ENCODE measurements at regions not wholly inside any gene's neighbourhood (a gene's known extent, or its start where the extent isn't known, plus 50 kb on each side); places are given as distances from the start of the nearest gene placed in this dataset.

GRCh38 chr3:54020436-54020835, 101.9 kb upstream of the CACNA2D3 start:
- TF ChIP-seq TCF7L2 (IDR thresholded peaks at IDR 0.05; ENCODE audit: low read depth, low read length) (no peak), CTCF (IDR thresholded peaks at IDR 0.05) (no peak), SIN3A (IDR thresholded peaks at IDR 0.05; ENCODE audit: borderline replicate concordance, insufficient read depth, low read depth, low read length) (no peak), POLR2AphosphoS5 (IDR thresholded peaks at IDR 0.05; ENCODE audit: low read depth, low read length) (no peak), REST (IDR thresholded peaks at IDR 0.05; ENCODE audit: insufficient read depth in 1 of 2, low read depth in 2 of 2, low read length in 1 of 2) (no peak)
- no peaks in the 10 kb centered on the region for H3K4me1 ChIP-seq (ENCODE audit: control insufficient read depth, insufficient read depth, low read length)
- intact Hi-C loops (cut with micrococcal nuclease; ENCODE audit: unreplicated experiment) (no loop called here), in situ Hi-C loops (cut with HindIII; ENCODE audit: low pct_unique_long_range_greater_than_20kb, low sequenced_read_pairs) (no loop called here)
- CTCF ChIA-PET = no interaction called here
- no TSS peak for BruUV-seq (replicated peaks)
- POLR2A ChIA-PET = no interaction called here
- no peaks in the 10 kb centered on the region for H3K36me3 ChIP-seq (ENCODE audit: control insufficient read depth, insufficient read depth, low read length)
- no peak for DNase-seq (ENCODE audit: low read depth, low spot score)
- ATAC-seq = no peak
- H3K9me3 ChIP-seq (ENCODE audit: control insufficient read depth, insufficient read depth, low read depth, low read length) = no peaks in the 10 kb centered on the region
- no peak overlapping the region for H3K27ac ChIP-seq (ENCODE audit: low read length)
- H3K4me3 ChIP-seq (ENCODE audit: low read depth in 2 of 2, low read length in 2 of 2) = no peak overlapping the region
- no peaks in the 10 kb centered on the region; the same call in 1 of the 2 replicates for H3K27me3 ChIP-seq (ENCODE audit: control insufficient read depth, insufficient read depth, low read length)

- CTCF ChIA-PET = no interaction called here
- ATAC-seq = no peak
These were observed 108.3 kb upstream of the CACNA2D3 start for GRCh38 chr3:54014067-54014466.

More at GRCh38 chr3:54014067-54014466, 108.3 kb upstream of the CACNA2D3 start:
- no peak for DNase-seq (ENCODE audit: low read depth, low spot score)
- POLR2A ChIA-PET = no interaction called here
- Histone ChIP-seq H3K27me3 (ENCODE audit: control insufficient read depth, insufficient read depth, low read length) (no peaks in the 10 kb centered on the region; the same call in 1 of the 2 replicates), H3K27ac (ENCODE audit: low read length) (no peak overlapping the region), H3K4me1 (ENCODE audit: control insufficient read depth, insufficient read depth, low read length) (no peaks in the 10 kb centered on the region), H3K4me3 (ENCODE audit: low read depth in 2 of 2, low read length in 2 of 2) (no peak overlapping the region), H3K9me3 (ENCODE audit: control insufficient read depth, insufficient read depth, low read depth, low read length) (no peaks in the 10 kb centered on the region), H3K36me3 (ENCODE audit: control insufficient read depth, insufficient read depth, low read length) (no peaks in the 10 kb centered on the region)
- intact Hi-C loops (cut with micrococcal nuclease; ENCODE audit: unreplicated experiment) (no loop called here), in situ Hi-C loops (cut with HindIII; ENCODE audit: low pct_unique_long_range_greater_than_20kb, low sequenced_read_pairs) (no loop called here)
- no TSS peak for BruUV-seq (replicated peaks)
- TF ChIP-seq POLR2AphosphoS5 (IDR thresholded peaks at IDR 0.05; ENCODE audit: low read depth, low read length) = no peak
- TF ChIP-seq CTCF (IDR thresholded peaks at IDR 0.05) = no peak
